HG02870 (cell line): ENCODE measurements at regions not wholly inside any gene's neighbourhood (a gene's known extent, or its start where the extent isn't known, plus 50 kb on each side); places are given as distances from the start of the nearest gene placed in this dataset.
"Not testable (repeated sequence)": the region's sequence is repeated elsewhere in the genome, so short reads cannot be mapped to it uniquely, and the experiment has no call there.

Source experiments
- ATAC-seq: cut with Tn5 transposase; IDR thresholded peaks from one replicate; pipeline ENCODE4 v1.9.1; 2021; ENCODE audit warnings: mild to moderate bottlenecking, moderate library complexity; ENCODE audit not compliant: unreplicated experiment

- not testable (repeated sequence) for ATAC-seq
Measured at GRCh38 chr5:133857595-133858313, 110.7 kb downstream of the C5orf15 start.

- no peak for ATAC-seq
Measured at GRCh38 chr5:133854554-133854953, 113.9 kb downstream of the C5orf15 start.

- no peak for ATAC-seq
Measured at GRCh38 chr5:133853646-133854365, 114.6 kb downstream of the C5orf15 start.

- ATAC-seq = no peak
Measured at GRCh38 chr5:133851521-133851920, 116.9 kb downstream of the C5orf15 start.

- ATAC-seq = no peak
Measured at GRCh38 chr5:133850811-133851210, 117.6 kb downstream of the C5orf15 start.

GRCh38 chr5:133849116-133849515 is 119.3 kb downstream of the C5orf15 start:
- ATAC-seq = no peak

GRCh38 chr5:133848341-133848811 is 120.0 kb downstream of the C5orf15 start:
- ATAC-seq = no peak

GRCh38 chr5:133847886-133848285 is 120.5 kb downstream of the C5orf15 start:
- no peak for ATAC-seq

- ATAC-seq = no peak
Measured at GRCh38 chr5:133847301-133847700, 121.1 kb downstream of the C5orf15 start.

- ATAC-seq = no peak
Measured at GRCh38 chr5:133846478-133847226, 121.8 kb downstream of the C5orf15 start.

- ATAC-seq = no peak
Measured at GRCh38 chr5:133845271-133845670, 123.2 kb downstream of the C5orf15 start.

GRCh38 chr5:133844836-133845235 is 123.6 kb downstream of the C5orf15 start:
- no peak for ATAC-seq

GRCh38 chr5:133843911-133844310 is 124.5 kb downstream of the C5orf15 start:
- ATAC-seq = no peak

GRCh38 chr5:133842846-133843611 is 125.4 kb downstream of the C5orf15 start:
- no peak for ATAC-seq

- no peak for ATAC-seq
Measured at GRCh38 chr5:133841831-133842750, 126.3 kb downstream of the C5orf15 start.

- ATAC-seq = no peak
Measured at GRCh38 chr5:133840168-133840567, 128.3 kb downstream of the C5orf15 start.

- ATAC-seq = no peak
Measured at GRCh38 chr5:133839721-133840120, 128.7 kb downstream of the C5orf15 start.

GRCh38 chr5:133839090-133839489 is 129.3 kb downstream of the C5orf15 start:
- ATAC-seq = no peak

- no peak for ATAC-seq
Measured at GRCh38 chr5:133838286-133838685, 130.1 kb downstream of the C5orf15 start.
